ENCODE measurements at regions not wholly inside any gene's neighbourhood (a gene's known extent, or its start where the extent isn't known, plus 50 kb on each side); places are given as distances from the start of the nearest gene placed in this dataset.

GRCh38 chr16:26433807-26434206 is 632.9 kb upstream of the C16orf82 start:
- TF ChIP-seq CTCF (IDR thresholded peaks at IDR 0.05; ENCODE audit: low read depth, low read length), result no peak
- Histone ChIP-seq H3K27me3 (ENCODE audit: control insufficient read depth, insufficient read depth, low read length) (no peaks in the 10 kb centered on the region), H3K4me3 (ENCODE audit: low read depth, low read length) (no peak overlapping the region), H3K9me3 (ENCODE audit: control insufficient read depth, insufficient read depth, low read length) (peaks cover 12% of the 10 kb centered on the region), H3K27ac (ENCODE audit: low read depth, low read length) (no peak overlapping the region)
- POLR2A ChIA-PET, result no interaction called here
- CTCF ChIA-PET, result no interaction called here
- DNase-seq (ENCODE audit: low read depth, low spot score), result no peak

- peaks cover 16% of the 10 kb centered on the region; the same call in 1 of the 2 replicates for H3K9me3 ChIP-seq (ENCODE audit: control insufficient read depth, insufficient read depth, low read length)
- no peak overlapping the region for H3K4me3 ChIP-seq (ENCODE audit: low read depth, low read length)
- CTCF ChIA-PET, result no interaction called here
- no peak for DNase-seq (ENCODE audit: low read depth, low spot score)
- no peak overlapping the region for H3K27ac ChIP-seq (ENCODE audit: low read depth, low read length)
- H3K27me3 ChIP-seq (ENCODE audit: control insufficient read depth, insufficient read depth, low read length), result no peaks in the 10 kb centered on the region
- POLR2A ChIA-PET, result no interaction called here
- no peak for TF ChIP-seq CTCF (IDR thresholded peaks at IDR 0.05; ENCODE audit: low read depth, low read length)
These were observed 625.5 kb upstream of the C16orf82 start for GRCh38 chr16:26441178-26441577.

GRCh38 chr16:26442321-26442720 is 624.4 kb upstream of the C16orf82 start:
- DNase-seq (ENCODE audit: low read depth, low spot score), result no peak
- Histone ChIP-seq H3K4me3 (ENCODE audit: low read depth, low read length) (no peak overlapping the region), H3K9me3 (ENCODE audit: control insufficient read depth, insufficient read depth, low read length) (peaks cover 16% of the 10 kb centered on the region; the same call in 1 of the 2 replicates), H3K27me3 (ENCODE audit: control insufficient read depth, insufficient read depth, low read length) (no peaks in the 10 kb centered on the region), H3K27ac (ENCODE audit: low read depth, low read length) (no peak overlapping the region)
- ChIA-PET CTCF (no interaction called here), POLR2A (no interaction called here)
- TF ChIP-seq CTCF (IDR thresholded peaks at IDR 0.05; ENCODE audit: low read depth, low read length), result no peak

GRCh38 chr16:26447570-26447969 is 619.2 kb upstream of the C16orf82 start:
- POLR2A ChIA-PET, result no interaction called here
- DNase-seq (ENCODE audit: low read depth, low spot score), result no peak
- Histone ChIP-seq H3K27me3 (ENCODE audit: control insufficient read depth, insufficient read depth, low read length) (no peaks in the 10 kb centered on the region), H3K9me3 (ENCODE audit: control insufficient read depth, insufficient read depth, low read length) (peaks cover 10% of the 10 kb centered on the region; the same call in 1 of the 2 replicates), H3K4me3 (ENCODE audit: low read depth, low read length) (no peak overlapping the region), H3K27ac (ENCODE audit: low read depth, low read length) (no peak overlapping the region)
- no peak for TF ChIP-seq CTCF (IDR thresholded peaks at IDR 0.05; ENCODE audit: low read depth, low read length)
- CTCF ChIA-PET, result no interaction called here

- ChIA-PET CTCF (interaction anchor here (0.6 kb wide), 1 partner anchor 1228 kb away, joined by 3 read pairs; no protein-coding TSS in a partner anchor), POLR2A (no interaction called here)
- TF ChIP-seq CTCF (IDR thresholded peaks at IDR 0.05; ENCODE audit: low read depth, low read length), result no peak
- Histone ChIP-seq H3K27ac (ENCODE audit: low read depth, low read length) (no peak overlapping the region), H3K27me3 (ENCODE audit: control insufficient read depth, insufficient read depth, low read length) (no peaks in the 10 kb centered on the region), H3K4me3 (ENCODE audit: low read depth, low read length) (no peak overlapping the region), H3K9me3 (ENCODE audit: control insufficient read depth, insufficient read depth, low read length) (no peaks in the 10 kb centered on the region; the same call in 1 of the 2 replicates)
- DNase-seq (ENCODE audit: low read depth, low spot score), result no peak
These were observed 613.5 kb upstream of the C16orf82 start for GRCh38 chr16:26453215-26453614.
